ENCODE measurements at regions not wholly inside any gene's neighbourhood (a gene's known extent, or its start where the extent isn't known, plus 50 kb on each side); places are given as distances from the start of the nearest gene placed in this dataset.

- TF ChIP-seq POLR2A (IDR thresholded peaks at IDR 0.05): no peak
- TF ChIP-seq, protein P1, sequence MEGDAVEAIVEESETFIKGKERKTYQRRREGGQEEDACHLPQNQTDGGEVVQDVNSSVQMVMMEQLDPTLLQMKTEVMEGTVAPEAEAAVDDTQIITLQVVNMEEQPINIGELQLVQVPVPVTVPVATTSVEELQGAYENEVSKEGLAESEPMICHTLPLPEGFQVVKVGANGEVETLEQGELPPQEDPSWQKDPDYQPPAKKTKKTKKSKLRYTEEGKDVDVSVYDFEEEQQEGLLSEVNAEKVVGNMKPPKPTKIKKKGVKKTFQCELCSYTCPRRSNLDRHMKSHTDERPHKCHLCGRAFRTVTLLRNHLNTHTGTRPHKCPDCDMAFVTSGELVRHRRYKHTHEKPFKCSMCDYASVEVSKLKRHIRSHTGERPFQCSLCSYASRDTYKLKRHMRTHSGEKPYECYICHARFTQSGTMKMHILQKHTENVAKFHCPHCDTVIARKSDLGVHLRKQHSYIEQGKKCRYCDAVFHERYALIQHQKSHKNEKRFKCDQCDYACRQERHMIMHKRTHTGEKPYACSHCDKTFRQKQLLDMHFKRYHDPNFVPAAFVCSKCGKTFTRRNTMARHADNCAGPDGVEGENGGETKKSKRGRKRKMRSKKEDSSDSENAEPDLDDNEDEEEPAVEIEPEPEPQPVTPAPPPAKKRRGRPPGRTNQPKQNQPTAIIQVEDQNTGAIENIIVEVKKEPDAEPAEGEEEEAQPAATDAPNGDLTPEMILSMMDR (IDR thresholded peaks at IDR 0.05): no peak
These were observed 435.9 kb downstream of the SLCO4C1 start for GRCh38 chr5:101860145-101860544.
